GM12892 (cell line): ENCODE measurements at regions not wholly inside any gene's neighbourhood (a gene's known extent, or its start where the extent isn't known, plus 50 kb on each side); places are given as distances from the start of the nearest gene placed in this dataset.

Experiments
- DNase-seq: peaks from one replicate; pipeline ENCODE4 v3.0.0; 2011; ENCODE audit not compliant: insufficient read length
- FAIRE-seq: peaks from 2 replicates; lab custom pipeline; 2011; peaks lifted over from hg19 to GRCh38; lab: Jason Lieb, UNC
- POLR2A ChIP-seq: IDR thresholded peaks from 2 replicates; pipeline ENCODE4 v1.6.1; 2011; ENCODE audit warnings: low read depth, low read length, control low read depth
- POLR2AphosphoS5 ChIP-seq: IDR thresholded peaks from 2 replicates; pipeline ENCODE4 v1.6.1; 2011; ENCODE audit warnings: low read depth, low read length, control low read depth
- TAF1 ChIP-seq: IDR thresholded peaks from 2 replicates; pipeline ENCODE4 v1.6.1; 2011; ENCODE audit warnings: low read depth, mild to moderate bottlenecking, control low read depth, low read length, borderline replicate concordance

GRCh38 chr2:220221992-220222391, 594.6 kb downstream of the SLC4A3 start:
- no peak for DNase-seq
- FAIRE-seq, result no peak
- TF ChIP-seq POLR2A (no peak), POLR2AphosphoS5 (no peak)

- FAIRE-seq (no peak), DNase-seq (no peak)
- TF ChIP-seq POLR2AphosphoS5, result no peak
- no peak for TF ChIP-seq TAF1
These were observed 597.5 kb downstream of the SLC4A3 start for GRCh38 chr2:220224691-220225543.

DNA sequence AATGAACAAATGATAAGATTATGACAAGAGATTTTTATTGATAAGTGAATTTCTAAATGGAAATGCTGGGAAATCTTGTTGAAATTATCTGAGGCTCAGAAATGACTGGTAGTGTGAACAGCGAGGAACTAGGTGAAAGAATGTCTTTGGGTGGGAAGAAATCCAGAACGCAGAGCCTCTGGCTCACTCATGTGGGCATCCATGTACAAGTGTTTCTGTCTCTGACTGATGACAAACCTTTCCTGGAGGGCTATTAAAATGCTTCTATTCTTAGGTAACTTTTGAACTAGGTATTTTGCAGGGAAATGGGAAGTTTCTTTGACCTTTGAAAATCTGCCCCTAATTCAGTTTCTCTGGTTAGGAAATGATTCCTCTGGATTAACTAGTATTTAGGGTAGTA, 598.6 kb downstream of the SLC4A3 start:
- TF ChIP-seq TAF1 (no peak), POLR2AphosphoS5 (no peak), POLR2A (no peak)
- no peak for DNase-seq
- no peak for FAIRE-seq

DNA sequence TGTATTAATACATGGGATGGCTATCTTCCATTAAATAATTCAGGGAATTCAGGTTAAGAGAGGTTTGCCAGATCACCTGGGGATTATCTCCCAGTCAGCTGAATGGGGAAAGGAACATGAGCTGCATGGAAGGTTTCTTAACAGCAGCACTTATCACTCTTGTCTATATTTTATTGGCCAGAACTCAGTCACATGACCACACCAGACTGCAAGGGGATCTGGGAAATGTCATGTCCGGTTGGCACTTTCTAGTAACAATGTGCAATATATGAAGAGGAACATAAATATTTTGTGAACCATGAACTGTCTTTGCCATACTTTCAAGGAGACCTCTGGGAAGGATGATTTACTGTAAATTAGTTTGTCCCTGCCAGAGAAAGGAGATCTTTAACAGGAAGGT, 599.1 kb downstream of the SLC4A3 start:
- DNase-seq (no peak), FAIRE-seq (no peak)
- TF ChIP-seq POLR2AphosphoS5 (no peak), TAF1 (no peak), POLR2A (no peak)

GRCh38 chr2:220227266-220227920, 600.0 kb downstream of the SLC4A3 start:
- FAIRE-seq (no peak), DNase-seq (no peak)
- TF ChIP-seq POLR2A, result no peak
- no peak for TF ChIP-seq TAF1
- no peak for TF ChIP-seq POLR2AphosphoS5

DNA sequence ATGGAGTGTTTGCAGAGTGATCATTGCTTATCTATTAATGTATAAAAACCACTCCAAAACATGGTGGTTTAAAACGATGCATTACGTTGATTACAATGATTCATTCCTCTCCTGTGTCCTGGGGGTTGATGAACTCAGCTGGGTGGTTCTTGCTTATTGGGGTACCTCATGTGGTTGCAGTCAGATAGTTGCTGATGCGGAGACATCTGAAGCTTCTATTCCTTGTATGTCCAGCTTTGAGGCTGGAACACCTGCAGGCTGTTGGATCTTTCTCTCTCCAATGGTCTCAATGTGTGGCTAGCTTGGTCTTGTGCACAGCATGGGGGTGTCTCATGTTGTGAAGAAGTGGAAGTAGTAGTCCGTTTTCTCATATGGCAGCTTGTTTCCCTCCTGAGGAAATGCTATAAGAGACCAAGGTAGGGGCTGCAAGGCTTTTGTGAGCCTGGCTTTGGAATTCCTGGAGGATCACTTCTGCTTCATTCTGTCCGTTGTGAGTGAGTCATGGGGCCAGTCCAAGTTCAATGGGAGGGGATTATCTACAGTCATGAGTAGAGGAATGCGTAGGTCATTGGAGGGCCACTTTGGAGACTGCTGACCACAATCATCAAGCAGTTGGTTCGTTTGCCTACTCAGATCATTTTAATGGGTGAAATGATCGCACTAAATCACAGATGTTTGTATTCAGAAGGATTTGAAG, 601.0 kb downstream of the SLC4A3 start:
- FAIRE-seq (no peak), DNase-seq (no peak)
- TF ChIP-seq POLR2AphosphoS5, result no peak
- TF ChIP-seq TAF1, result no peak
- no peak for TF ChIP-seq POLR2A

DNA sequence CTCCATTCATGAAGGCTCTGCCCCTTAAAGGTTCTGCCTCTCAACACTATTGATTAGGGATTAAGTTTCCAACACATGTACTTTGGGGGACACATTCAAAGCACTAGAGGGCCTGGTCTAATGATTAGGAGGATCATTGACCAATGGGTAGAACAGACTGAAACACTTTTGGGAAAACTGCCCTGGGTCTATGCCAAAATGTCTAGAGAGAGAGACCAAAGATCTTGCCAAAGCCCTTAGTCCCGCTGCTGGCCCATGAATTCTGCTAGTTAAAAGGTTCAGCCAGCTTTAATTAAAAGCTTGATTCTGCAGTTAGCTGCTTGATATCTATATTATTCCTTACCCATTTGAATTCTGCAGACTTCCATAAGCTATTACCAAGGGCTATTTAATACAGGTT, 613.2 kb downstream of the SLC4A3 start:
- FAIRE-seq (no peak), DNase-seq (no peak)
- TF ChIP-seq TAF1 (no peak), POLR2A (no peak), POLR2AphosphoS5 (no peak)

DNA sequence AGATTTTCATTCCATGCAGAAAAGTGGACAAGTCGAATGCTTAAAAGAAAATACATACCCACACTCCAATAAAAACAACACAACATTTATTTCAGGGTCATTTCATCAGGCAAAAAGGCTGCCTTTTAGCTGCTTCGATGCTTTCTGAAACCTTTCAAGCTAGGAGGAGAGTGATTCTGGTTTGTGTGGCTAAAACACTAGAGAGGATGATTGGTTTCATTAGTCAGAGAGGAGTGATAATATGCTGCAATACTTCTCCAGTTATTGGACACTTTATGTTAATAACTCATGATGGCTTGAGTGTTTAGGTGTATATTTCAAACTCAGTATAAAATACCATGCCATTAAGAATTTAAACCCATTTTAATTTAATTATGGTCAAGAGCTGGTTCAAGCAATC, 614.0 kb downstream of the SLC4A3 start:
- TF ChIP-seq TAF1, result no peak
- no peak for DNase-seq
- FAIRE-seq, result no peak

GRCh38 chr2:220243571-220243970, 616.1 kb downstream of the SLC4A3 start:
- DNase-seq (no peak), FAIRE-seq (no peak)
- TF ChIP-seq TAF1 (no peak), POLR2A (no peak), POLR2AphosphoS5 (no peak)

DNA sequence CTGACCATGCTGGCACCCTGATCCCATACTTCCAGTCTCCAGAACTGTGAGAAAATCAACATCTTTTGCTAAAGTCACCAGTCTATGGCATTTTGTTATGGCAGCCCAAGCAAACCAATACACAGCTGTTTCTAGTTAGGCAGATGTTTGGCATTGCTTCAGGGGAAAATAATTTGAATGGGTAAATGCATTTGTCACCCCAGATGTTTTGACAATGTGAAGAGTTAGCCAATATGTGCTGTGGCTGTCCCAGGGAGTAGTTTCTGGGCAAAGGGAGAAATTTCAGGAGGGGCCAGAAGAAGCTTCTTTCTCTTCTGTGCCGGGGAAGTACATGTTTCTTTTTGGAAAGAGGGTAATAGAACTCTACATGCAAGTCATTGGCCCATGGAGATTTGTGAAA, 619.0 kb downstream of the SLC4A3 start:
- TF ChIP-seq POLR2A (no peak), TAF1 (no peak), POLR2AphosphoS5 (no peak)
- FAIRE-seq, result no peak
- no peak for DNase-seq

GRCh38 chr2:220247588-220248350, 620.3 kb downstream of the SLC4A3 start:
- DNase-seq, result no peak
- no peak for TF ChIP-seq POLR2AphosphoS5
- TF ChIP-seq POLR2A, result no peak
- TF ChIP-seq TAF1, result no peak
- no peak for FAIRE-seq

- no peak for DNase-seq
- FAIRE-seq, result no peak
- no peak for TF ChIP-seq TAF1
- no peak for TF ChIP-seq POLR2AphosphoS5
- TF ChIP-seq POLR2A, result no peak
These were observed 632.2 kb downstream of the SLC4A3 start for GRCh38 chr2:220259662-220260061.
